Adrenal gland (tissue), 5 donors: ENCODE measurements at regions not wholly inside any gene's neighbourhood (a gene's known extent, or its start where the extent isn't known, plus 50 kb on each side); places are given as distances from the start of the nearest gene placed in this dataset.

Experiments used
- POLR2A ChIP-seq, 2 donors: fragments of 450-650 bp; IDR thresholded peaks; one replicate each; pipeline ENCODE4 v1.6.1; 2017; ENCODE audit warnings: antibody characterized with exemption in 2 of 2, mild to moderate bottlenecking in 2 of 2, moderate library complexity in 1 of 2
- TF ChIP-seq, protein P1 (sequence below), 6 experiments: fragments of 450-650 bp in 4 of 6; fragments of 200-600 bp in 2 of 6; sonication (generic) in 1 of 6; IDR thresholded peaks; 1 replicate in 5 of 6; 2 replicates in 1 of 6; pipeline versions ENCODE4 v1.5.1 to v1.8.0; 2016 to 2021; ENCODE audit warnings: antibody characterized with exemption in 6 of 6, mild to moderate bottlenecking in 2 of 6, moderate library complexity in 1 of 6
- donor health status: DM: no; HTN: no; CAD: no.

DNA sequence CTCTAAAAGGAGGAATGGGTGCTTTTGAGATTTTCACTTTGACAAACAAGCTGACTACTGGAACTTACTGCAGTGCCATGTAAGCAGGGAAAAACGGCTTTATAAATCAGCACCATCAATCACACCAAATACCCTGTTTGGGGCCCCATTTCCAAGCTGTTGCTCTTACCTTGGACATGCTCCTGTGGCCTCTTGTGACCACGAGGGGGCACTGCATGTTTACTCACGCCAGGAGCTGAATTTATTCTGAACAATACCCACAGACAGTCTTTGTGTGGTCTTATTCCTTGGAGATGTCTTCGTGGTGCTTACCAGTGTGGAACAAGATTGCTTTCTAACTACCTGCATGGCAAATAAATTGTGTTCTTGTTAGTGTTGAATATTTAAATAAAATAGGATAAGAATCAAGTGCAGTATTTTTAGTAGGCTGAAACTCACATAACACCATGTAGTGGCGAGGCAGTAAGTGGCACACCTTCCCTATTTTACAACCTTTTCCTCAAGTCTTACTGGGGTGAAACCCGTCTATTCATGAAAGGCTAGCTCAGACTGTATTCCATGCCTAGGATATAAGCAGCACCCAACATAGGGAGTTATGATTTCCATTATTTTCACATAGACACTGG is 155.5 kb upstream of the NMUR2 start:
- TF ChIP-seq, protein P1, sequence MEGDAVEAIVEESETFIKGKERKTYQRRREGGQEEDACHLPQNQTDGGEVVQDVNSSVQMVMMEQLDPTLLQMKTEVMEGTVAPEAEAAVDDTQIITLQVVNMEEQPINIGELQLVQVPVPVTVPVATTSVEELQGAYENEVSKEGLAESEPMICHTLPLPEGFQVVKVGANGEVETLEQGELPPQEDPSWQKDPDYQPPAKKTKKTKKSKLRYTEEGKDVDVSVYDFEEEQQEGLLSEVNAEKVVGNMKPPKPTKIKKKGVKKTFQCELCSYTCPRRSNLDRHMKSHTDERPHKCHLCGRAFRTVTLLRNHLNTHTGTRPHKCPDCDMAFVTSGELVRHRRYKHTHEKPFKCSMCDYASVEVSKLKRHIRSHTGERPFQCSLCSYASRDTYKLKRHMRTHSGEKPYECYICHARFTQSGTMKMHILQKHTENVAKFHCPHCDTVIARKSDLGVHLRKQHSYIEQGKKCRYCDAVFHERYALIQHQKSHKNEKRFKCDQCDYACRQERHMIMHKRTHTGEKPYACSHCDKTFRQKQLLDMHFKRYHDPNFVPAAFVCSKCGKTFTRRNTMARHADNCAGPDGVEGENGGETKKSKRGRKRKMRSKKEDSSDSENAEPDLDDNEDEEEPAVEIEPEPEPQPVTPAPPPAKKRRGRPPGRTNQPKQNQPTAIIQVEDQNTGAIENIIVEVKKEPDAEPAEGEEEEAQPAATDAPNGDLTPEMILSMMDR (IDR thresholded peaks at IDR 0.05), result peak; percentile 37 to 66 (median 54)
- TF ChIP-seq POLR2A (IDR thresholded peaks at IDR 0.05), result no peak
